Type B pancreatic cell (in vitro differentiated cells): ENCODE measurements at regions not wholly inside any gene's neighbourhood (a gene's known extent, or its start where the extent isn't known, plus 50 kb on each side); places are given as distances from the start of the nearest gene placed in this dataset.

Source experiments
- DNase-seq: peaks from one replicate; pipeline ENCODE4 v3.0.0; 2021; ENCODE audit warnings: mixed read lengths; ENCODE audit not compliant: unreplicated experiment; ENCODE audit errors: extremely low spot score
- H3K27ac Mint-ChIP-seq: 2 replicates; pipeline ENCODE4 v1.8.0; 2021; ENCODE audit warnings: mild to moderate bottlenecking, mixed read lengths
- H3K27me3 Mint-ChIP-seq: 2 replicates; pipeline ENCODE4 v1.8.0; 2021; ENCODE audit warnings: mixed read lengths
- H3K36me3 Mint-ChIP-seq: 2 replicates; pipeline ENCODE4 v1.8.0; 2021; ENCODE audit warnings: mixed read lengths
- H3K4me1 Mint-ChIP-seq: one replicate; pipeline ENCODE4 v1.8.0; 2021; ENCODE audit warnings: mixed read lengths; ENCODE audit not compliant: unreplicated experiment
- H3K4me3 Mint-ChIP-seq: 2 replicates; pipeline ENCODE4 v1.8.0; 2021; ENCODE audit warnings: mild to moderate bottlenecking, mixed read lengths
- H3K9me3 Mint-ChIP-seq: 2 replicates; pipeline ENCODE4 v1.8.0; 2021; ENCODE audit warnings: mixed read lengths
- TF ChIP-seq, protein P1 (sequence below): fragments of 200-600 bp; sonication (generic); conservative IDR thresholded peaks from 2 replicates; pipeline ENCODE4 v1.5.0; 2021; ENCODE audit warnings: antibody characterized with exemption, mild to moderate bottlenecking

DNA sequence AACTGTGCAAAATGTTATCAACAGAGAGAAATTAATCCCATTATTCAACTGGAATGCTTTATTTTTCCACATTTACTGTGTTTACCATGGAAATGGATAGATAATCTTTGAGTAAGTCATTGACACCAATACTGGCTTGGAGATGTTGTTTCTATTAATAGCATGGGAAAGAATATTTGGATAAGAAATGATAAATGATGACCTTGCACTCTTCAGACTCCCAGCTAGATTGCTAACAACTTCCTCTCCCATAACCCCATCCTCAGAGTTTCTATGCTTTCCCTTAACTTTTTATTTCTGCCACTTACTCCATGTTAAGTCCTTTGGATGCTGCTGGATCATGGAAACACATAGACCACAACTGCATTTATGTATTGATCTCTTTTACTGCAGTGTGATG lies 182.5 kb downstream of the FNDC1 start:
- Mint-ChIP-seq H3K36me3 (no peaks in the 10 kb centered on the region), H3K27me3 (peaks cover 21% of the 10 kb centered on the region)

DNA sequence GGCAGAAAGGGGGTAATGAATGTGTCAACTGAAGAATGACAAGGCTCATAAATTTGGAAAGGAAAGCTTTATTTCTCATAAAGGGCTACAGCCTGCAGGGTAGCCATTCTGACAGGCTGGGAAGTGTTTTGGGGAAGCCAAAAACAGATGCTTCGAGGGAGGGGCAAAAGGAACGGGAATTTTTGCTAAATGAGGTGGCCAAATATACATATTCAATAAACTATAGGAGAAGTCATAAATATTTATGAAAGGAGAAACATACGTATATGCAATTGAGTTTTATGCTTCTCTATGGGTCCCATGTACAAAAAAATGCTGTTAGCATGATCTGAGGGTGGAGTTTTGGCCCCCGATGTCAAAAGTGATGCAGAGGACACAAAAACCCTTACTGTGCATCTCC lies 180.7 kb downstream of the FNDC1 start:
- DNase-seq: no peak
- Mint-ChIP-seq H3K27ac (no peak overlapping the region), H3K36me3 (no peaks in the 10 kb centered on the region), H3K27me3 (peaks cover 16% of the 10 kb centered on the region), H3K4me1 (no peaks in the 10 kb centered on the region), H3K9me3 (no peaks in the 10 kb centered on the region), H3K4me3 (no peak overlapping the region)
- TF ChIP-seq, protein P1, sequence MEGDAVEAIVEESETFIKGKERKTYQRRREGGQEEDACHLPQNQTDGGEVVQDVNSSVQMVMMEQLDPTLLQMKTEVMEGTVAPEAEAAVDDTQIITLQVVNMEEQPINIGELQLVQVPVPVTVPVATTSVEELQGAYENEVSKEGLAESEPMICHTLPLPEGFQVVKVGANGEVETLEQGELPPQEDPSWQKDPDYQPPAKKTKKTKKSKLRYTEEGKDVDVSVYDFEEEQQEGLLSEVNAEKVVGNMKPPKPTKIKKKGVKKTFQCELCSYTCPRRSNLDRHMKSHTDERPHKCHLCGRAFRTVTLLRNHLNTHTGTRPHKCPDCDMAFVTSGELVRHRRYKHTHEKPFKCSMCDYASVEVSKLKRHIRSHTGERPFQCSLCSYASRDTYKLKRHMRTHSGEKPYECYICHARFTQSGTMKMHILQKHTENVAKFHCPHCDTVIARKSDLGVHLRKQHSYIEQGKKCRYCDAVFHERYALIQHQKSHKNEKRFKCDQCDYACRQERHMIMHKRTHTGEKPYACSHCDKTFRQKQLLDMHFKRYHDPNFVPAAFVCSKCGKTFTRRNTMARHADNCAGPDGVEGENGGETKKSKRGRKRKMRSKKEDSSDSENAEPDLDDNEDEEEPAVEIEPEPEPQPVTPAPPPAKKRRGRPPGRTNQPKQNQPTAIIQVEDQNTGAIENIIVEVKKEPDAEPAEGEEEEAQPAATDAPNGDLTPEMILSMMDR: no peak

More for the DNA sequence above, 182.5 kb downstream of the FNDC1 start:
- Mint-ChIP-seq H3K27ac (no peak overlapping the region), H3K4me3 (no peak overlapping the region), H3K4me1 (no peaks in the 10 kb centered on the region), H3K9me3 (no peaks in the 10 kb centered on the region)
- no peak for DNase-seq
- TF ChIP-seq, protein P1: no peak

DNA sequence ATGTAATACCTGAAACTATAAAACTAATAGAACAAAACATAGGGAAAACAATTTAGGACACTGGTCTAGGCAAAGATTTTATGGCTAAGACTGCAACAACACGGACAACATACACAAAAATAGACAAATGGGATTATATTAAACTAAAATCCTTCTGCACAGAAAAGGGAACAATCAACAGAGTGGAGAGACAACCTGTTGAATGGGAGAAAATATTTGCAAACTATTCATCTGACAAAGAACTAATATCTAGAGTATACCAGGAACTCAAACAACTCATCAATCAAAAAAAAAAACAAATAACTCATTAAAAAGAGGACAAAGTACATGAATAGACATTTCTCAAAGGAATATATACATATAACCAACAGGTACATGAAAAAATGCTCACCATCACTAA lies 174.5 kb downstream of the FNDC1 start:
- Mint-ChIP-seq H3K27ac (no peak overlapping the region), H3K4me3 (no peak overlapping the region), H3K36me3 (no peaks in the 10 kb centered on the region), H3K9me3 (no peaks in the 10 kb centered on the region), H3K27me3 (peaks cover 21% of the 10 kb centered on the region), H3K4me1 (no peaks in the 10 kb centered on the region)
- TF ChIP-seq, protein P1: no peak
- DNase-seq: no peak

DNA sequence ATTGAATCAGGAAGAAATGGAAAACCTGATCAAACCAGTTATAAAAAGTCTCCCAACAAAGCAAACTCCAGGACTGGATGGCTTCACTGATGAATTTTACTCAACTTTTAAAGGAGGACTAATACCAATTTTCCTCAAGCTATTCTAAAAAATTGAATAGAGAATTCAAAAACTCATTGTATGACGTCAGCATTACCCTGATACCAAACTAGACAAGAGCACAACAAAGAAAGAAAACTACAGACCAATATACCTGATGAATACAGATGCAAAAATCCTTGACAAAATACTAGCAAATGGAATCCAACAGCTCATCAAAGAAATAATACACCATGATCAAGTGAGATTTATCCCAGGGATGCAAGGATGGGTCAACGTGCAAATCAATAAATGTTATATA lies 172.9 kb downstream of the FNDC1 start:
- no peaks in the 10 kb centered on the region for H3K9me3 Mint-ChIP-seq
- no peaks in the 10 kb centered on the region for H3K4me1 Mint-ChIP-seq
- TF ChIP-seq, protein P1: no peak
- DNase-seq: no peak
- H3K27ac Mint-ChIP-seq: no peak overlapping the region
- no peaks in the 10 kb centered on the region for H3K36me3 Mint-ChIP-seq
- H3K4me3 Mint-ChIP-seq: no peak overlapping the region
- H3K27me3 Mint-ChIP-seq: peaks cover 20% of the 10 kb centered on the region

DNA sequence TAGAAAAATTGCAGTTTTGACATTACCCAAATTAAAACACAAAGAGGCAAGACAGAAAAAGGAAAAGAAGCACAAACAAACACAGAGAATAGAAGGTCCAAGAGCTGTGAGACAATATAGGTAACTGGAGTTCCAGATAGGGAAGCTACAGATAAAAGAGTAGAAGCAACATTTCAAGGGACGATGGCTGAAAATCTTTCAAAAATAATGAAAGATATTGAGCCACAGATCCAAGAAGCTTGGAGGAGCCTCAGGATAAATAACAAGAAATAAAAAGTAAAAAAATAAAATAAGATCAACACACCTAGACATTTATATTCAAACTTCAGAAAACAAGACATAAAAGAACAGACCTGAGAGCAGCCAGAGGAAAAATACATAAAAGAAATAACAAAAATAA lies 164.9 kb downstream of the FNDC1 start:
- H3K27me3 Mint-ChIP-seq: peaks cover 3% of the 10 kb centered on the region
- DNase-seq: no peak
- TF ChIP-seq, protein P1: no peak
- H3K36me3 Mint-ChIP-seq: no peaks in the 10 kb centered on the region
- H3K4me3 Mint-ChIP-seq: no peak overlapping the region
- no peaks in the 10 kb centered on the region for H3K4me1 Mint-ChIP-seq
- H3K9me3 Mint-ChIP-seq: peaks cover 8% of the 10 kb centered on the region
- H3K27ac Mint-ChIP-seq: no peak overlapping the region

DNA sequence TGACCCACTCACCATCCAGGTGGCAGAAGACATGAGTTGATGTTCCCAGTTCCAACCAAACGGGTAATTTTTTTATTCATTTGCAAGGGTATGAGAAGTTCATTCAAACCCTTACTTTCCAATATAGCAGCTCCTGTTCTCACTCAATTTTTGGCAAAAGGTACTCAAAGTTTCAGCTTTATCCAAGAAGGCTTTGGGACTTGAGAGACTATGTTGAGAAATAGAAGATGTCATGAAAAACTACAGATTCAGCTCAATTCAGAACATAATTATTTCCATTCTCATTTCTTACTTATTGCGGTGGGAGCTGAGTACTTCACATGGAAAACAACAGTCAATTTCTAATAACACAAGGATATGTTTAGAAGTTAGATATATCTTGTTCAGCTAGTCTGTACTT lies 162.3 kb downstream of the FNDC1 start:
- TF ChIP-seq, protein P1: no peak
- Mint-ChIP-seq H3K9me3 (peaks cover 8% of the 10 kb centered on the region), H3K4me1 (peaks cover 5% of the 10 kb centered on the region), H3K27ac (no peak overlapping the region), H3K4me3 (no peak overlapping the region), H3K36me3 (no peaks in the 10 kb centered on the region), H3K27me3 (peaks cover 6% of the 10 kb centered on the region)
- no peak for DNase-seq
